D341Med (cell line): ENCODE measurements at regions not wholly inside any gene's neighbourhood (a gene's known extent, or its start where the extent isn't known, plus 50 kb on each side); places are given as distances from the start of the nearest gene placed in this dataset.
"Not testable (repeated sequence)": the region's sequence is repeated elsewhere in the genome, so short reads cannot be mapped to it uniquely, and the experiment has no call there.

Source experiments
- DNase-seq: peaks from one replicate; pipeline ENCODE4 v3.0.0; 2012; ENCODE audit warnings: low spot score

DNA sequence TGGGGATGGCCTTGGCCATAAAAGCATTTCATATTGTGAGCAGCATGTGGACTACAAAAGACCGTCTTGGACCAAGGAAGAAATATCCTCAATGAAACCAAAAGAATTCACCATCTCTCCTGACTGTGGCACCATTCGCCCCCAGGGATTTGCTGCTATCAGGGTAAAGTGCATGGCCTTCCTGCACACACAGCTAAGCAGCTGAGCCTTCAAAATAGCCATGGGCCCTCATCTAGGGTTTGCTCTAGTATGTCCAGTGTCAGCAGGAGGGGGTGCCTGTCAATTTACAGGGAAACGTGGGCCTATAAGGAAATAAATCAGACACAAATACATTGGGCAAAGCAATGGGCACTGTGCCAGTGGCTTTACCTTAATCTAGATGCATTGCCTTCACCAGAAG, 296.6 kb upstream of the NBPF12 start:
- DNase-seq: not testable (repeated sequence)

DNA sequence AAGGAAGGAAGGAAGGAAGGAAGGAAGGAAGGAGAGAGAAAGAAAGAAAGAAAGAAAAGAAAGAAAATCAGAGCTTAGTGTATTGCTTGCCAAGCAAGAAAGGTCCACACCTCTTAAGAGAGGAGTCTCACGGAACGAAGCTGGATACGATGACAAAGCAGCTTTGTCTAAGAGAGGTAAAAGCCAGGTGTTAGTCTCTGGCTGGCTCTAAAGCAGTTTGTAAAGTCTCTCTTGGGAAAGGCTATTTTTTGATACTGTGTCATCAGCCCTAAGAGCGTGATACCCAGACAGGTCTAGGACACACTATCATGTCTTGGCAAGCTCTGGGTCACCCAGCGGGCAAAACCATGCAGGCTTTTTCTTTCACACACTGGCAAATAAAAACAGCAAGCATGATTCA, 297.5 kb upstream of the NBPF12 start:
- not testable (repeated sequence) for DNase-seq

DNA sequence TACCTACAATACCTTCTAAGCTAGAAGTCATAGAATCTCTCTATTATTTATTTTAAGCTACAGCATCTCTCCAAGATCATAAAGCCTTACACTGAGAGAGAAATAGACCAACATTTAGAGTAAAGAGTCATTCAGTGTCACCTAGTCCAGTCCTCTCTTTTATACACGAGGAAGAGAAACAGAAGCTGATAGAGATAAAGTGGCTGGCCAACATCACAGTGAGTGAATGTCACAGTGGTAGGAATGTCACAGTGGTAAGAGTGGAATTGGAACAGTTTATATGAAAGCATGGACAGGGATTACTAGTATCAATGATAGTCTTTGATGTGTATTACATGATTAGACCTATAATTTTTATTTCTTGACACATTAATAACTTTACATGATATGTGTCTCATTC, 307.8 kb upstream of the NBPF12 start:
- not testable (repeated sequence) for DNase-seq

DNA sequence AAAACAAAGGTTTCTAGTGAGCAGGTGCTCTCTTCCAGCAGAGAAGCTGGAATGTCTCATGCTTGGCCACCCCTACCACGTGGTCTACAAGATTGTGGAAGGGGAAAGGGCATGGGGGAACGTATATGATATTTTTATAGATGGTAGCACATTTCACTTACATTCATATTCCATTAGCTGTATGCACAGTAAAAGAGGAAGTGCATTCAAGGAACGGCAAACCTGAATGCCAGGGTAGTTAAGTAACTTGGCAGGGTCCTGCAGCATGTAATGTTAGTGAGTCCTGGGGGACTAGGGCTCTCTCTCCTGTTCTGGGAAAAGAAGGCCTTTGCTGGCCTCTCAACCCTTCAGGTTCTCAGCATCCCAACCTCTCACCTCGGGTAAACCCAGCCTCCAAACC, 319.5 kb upstream of the NBPF12 start:
- not testable (repeated sequence) for DNase-seq

DNA sequence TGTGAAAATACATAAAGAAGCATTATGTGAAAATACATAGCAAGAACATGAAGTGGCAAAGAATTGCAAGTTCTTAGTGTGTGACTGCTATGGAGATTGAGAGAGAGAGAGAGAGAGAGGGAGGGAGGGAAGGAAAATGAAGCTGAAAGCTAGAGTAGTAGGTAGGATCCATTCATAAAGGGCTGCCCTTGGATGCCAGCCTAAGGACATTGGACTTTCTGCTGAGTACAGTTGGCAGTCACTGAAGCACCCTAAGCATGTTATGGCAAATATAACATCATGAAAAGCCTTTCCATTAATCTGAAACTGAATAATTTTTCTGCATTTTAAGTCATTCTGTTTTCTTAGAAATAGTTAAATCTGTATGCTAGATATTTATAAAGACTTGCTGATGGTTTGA, 333.4 kb upstream of the NBPF12 start:
- DNase-seq: not testable (repeated sequence)

DNA sequence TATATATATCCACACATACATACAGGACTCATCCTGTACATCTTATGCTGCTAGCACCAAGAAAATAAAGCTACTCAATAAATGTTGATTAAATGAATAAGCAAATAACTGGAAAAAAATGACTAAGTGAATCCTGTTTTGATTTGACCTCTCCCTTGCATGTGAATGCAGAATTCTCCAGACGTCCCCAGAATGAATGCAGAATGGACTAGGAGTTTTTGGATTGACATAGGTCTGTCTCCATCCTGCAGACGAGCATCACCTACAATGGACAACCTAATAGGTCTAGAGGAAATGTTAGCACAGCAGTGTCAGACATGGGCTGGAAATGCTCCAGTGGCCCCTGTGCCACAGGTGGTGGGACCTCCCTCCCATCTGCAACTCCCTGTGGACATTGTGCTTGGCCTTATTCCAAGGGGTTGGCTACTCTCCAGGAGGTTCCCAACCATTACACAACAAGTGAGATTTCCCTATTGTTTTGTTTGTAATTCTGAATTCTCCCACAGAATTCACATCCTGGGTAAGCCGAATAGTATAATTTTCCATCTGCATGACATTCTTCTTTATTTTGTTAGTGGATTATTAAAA, 337.3 kb upstream of the NBPF12 start:
- DNase-seq: not testable (repeated sequence)

DNA sequence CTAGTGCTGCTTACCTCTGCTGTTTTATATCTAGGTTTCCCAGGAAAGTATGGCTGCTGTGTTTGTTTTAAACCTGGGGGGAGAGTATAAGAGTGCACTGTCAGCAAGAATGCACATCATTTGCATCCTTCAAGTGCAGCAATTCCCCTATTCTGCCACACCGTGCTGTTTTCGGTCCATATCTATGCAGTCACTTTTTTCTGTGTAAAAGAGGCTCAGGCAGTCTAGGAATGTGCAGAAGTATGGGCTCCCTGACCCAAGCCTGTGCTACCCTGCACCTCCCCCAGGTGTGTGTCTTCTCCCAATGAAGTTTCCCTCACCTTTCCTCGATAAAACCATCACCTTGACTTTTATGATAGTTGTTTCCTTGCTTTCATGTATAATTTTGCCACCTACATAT, 338.2 kb upstream of the NBPF12 start:
- DNase-seq: not testable (repeated sequence)

DNA sequence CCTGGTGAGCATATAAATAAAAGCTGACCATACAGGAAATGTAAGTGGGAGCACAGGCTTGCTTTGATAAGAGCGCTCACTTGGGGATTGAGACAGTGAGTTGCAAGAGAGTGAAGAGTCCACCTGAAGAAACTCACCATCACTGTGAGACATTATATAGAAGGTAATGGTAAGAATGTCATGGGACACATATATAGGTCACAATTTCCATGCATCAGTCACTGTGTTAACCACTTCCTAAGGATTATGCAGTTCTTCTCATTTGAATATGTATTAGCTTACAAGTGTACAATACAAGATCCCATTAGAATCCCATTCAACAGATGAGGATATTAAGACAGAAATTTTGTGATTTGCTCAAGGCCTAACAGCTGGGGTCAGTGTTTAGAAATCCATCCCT, 352.4 kb upstream of the NOTCH2NLA start:
- not testable (repeated sequence) for DNase-seq

DNA sequence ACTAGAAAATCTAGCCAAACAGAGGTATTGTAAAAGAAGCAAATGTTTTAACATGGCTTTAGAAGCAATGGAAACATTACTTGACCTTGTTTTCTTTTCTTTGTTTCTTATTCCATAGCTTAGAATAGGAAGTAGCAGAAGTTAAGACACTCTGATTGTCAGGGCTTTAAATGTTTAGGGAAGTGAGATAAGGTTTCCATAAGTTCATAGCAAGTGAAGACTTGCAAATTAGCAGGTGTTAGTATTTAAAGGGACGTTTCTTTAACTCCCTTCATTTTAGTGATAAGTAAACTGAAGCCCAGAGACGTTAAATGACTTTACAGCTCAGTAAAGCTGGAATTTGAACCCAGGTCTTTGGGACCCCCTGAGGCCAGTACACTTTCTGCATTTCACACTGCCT, 338.7 kb upstream of the NOTCH2NLA start:
- DNase-seq: not testable (repeated sequence)

DNA sequence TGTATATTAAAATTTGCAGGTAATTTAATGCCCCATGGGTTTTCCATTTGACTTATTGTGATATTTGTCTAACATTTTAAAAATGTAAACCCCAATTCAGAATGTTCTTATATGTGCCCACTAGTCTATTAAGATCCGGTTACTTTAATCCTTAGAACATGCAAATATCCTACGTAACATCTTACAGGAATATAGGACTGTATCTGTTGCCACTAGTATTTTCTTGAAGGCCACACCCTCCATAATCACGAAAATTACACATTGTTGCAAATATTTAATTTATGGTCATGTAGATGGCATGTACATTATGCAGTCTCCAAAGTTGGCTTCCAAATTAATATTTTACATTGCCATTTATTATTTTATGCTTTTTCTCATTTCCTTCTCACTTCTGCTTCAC, 329.2 kb upstream of the NOTCH2NLA start:
- not testable (repeated sequence) for DNase-seq

DNA sequence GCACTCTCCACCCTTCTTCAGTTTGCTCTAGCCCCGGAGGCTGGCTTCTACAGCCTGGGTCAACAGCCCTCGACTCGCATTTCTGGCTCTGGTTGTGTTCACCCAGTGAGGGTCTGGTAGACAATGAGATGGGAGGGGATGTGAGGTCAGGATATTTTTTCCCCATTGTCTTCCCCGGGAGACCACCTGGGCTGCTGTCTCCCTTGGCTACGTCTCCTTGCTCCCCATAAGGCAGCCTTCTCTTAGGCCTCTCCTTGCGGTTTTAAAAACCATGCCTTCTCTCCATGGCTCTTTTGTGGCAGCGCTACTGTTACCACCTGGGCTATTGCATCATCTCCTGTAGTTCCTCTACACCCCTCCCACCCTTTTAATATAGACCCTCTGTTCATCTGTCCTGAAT, 327.6 kb upstream of the NOTCH2NLA start:
- DNase-seq: not testable (repeated sequence)

DNA sequence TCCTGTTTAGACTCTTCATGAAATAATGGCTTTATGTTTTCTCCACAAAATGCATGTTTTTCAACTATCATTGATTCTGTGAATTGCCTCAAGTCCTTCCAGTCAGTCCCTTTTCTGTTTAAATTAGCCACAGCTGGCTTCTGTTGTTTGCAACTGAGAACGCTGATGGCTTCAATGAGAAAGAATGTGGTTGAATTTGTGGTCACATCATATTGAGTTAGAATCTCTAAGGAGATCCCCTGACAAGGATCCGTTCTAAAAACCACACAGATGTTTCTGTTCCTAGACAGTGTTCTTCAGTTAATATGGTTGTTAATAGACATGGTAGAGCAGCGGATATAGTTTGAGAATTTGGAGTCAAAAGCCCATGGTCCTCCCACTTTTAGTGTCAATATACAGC, 323.6 kb upstream of the NOTCH2NLA start:
- not testable (repeated sequence) for DNase-seq

DNA sequence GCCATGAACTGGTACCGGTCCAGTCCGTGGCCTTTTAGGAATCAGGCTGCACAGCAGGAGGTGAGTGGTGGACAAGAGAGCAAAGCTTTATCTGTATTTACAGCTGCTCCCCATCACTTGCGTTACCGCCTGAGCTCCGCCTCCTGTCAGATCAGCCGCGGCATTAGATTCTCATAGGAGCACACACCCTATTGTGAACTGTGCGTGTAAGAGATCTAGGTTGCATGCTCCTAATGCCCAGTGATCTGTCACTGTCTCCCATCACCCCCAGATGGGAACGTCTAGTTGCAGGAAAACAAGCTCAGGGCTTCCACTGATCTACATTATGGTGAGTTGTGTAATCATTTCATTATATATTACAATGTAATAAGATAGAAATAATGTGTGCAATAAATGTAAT, 319.9 kb upstream of the NOTCH2NLA start:
- not testable (repeated sequence) for DNase-seq

DNA sequence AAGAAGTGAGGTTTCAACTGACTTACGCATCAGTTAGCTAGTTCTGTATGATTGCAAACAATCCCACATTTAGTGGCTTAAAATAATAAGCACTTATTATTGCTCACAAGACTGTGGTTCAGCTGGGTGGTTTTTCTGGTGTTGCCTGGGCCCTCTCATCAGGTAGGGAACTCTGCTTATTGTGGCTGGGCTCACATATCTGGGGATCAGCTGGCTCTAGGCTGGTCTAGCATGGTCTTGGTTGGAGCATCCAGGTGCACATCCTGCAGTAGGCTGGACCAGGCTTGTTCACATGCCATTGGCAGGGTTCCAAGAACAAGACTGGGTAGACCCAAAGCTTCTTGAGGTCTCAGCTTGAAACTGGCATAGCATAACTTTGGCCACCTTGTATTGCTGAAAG, 317.4 kb upstream of the NOTCH2NLA start:
- not testable (repeated sequence) for DNase-seq

DNA sequence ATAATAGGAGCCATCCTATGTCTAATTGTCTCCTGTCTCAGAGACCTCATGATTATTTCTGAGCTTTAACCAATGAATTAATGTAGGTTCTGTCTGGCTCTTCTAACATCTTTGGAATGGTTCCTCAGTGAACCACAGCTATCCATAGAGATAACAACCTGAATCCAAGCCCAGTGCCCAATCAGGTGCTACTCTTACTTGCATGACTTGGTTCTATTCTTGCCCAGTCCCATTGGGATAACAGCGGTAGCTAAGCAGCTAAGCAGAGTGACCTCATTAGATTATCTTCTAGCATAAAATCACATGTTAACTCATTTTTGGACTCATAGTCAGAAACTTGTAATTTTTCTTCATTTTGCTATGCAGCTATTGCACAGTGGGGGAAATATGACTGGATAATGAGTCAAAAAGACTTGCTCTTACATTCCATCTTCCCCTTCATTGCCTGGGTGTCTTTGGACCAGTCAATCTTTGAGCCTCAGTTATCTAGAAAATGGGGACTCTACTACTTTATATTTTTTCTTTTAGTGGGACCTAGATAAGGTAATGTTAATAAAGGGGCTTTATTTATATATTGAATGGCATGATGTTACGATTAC, 309.1 kb upstream of the NOTCH2NLA start:
- DNase-seq: not testable (repeated sequence)

DNA sequence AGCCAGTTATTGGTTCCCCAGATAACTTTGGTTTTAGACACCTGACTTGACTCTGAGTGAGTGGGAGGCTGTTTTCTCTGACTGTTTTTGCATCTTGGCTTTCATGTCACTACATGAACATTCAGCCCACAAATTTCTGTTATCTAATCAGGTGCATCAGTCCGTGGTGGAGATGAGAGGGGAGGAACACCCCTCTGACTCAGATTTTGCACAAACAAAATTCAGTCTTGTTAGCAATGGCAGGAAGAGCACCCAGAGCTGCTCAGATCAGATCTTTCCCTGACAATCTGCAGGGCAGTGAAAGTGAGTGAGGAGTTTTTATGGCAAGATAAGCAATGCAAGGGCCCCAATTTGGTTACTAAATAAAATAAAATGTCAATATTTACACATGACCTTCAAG, 307.2 kb upstream of the NOTCH2NLA start:
- DNase-seq: not testable (repeated sequence)

DNA sequence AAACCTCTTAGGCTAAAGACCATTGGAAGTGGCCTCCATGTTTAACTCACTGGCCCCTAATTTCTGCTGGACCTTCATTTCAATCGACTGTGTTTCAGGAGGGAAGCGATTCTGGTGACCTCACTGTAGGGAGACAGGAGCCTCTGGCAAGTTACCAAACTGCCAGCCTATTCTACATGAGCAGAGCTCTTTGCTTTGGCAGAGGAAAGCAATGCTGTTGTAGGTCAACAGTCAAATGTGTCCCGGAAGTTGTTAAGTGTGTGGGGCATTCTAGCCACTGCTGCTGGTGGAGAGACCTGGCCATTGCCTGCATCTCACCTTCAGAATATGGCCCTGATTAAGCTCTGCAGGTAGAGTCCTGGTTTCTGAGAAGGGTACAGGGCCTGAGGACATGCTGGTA, 306.8 kb upstream of the NOTCH2NLA start:
- DNase-seq: not testable (repeated sequence)

DNA sequence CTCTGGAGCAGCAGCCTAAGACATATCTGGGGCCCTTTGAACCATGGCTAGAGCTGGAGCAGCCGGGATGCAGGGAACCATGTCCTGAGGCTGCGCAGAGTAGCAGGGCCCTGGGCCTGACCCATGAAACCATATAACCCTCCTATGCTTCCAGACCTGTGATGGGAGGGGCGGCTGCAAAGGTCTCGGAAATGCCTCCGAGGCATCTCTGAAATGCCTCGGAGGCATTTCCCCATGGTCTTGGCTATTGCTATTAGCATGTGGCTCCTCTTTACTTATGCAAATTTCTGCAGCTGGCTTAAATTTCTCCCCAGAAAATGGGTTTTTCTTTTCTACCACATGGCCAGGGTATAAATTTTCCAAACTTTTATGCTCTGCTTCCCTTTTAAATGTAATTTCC, 302.1 kb upstream of the NOTCH2NLA start:
- not testable (repeated sequence) for DNase-seq

DNA sequence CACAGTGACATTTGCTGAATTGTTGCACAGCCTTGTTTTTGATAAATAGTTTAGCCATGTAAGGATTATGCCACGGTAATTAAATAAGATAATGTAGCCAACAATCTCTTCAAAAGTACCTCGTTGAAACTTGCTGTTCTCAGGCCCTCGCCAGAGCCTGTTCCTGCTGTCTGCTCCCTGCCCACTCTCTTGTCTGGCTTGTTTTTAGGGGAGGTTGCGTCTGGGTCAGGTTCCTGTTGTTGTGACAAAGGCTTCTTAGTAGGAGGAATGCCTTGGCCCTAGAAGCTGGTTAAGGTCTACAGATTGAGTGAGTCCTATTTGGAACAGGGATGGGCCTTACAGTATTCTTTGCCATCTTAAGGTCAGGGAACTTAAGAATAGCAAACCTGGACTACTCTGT, 294.0 kb upstream of the NOTCH2NLA start:
- DNase-seq: not testable (repeated sequence)

DNA sequence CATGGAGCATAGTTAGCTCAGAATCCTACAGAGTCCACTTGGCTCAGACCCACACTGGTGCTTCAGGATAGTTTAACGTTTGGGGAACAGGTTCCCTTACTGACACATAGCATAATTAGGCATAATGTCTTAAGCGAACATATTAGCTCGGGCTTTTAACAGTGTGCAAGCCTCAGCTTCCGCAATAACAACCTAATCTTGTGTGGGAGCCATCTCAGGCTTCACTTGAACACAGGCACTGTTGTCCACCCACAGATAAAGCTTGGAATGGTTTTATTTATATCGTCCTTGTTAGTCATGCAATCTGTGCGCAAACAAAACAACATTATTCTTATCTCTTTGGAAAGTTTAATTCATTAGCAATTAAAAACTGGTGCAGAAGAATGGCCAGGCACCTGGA, 293.5 kb upstream of the NOTCH2NLA start:
- not testable (repeated sequence) for DNase-seq

DNA sequence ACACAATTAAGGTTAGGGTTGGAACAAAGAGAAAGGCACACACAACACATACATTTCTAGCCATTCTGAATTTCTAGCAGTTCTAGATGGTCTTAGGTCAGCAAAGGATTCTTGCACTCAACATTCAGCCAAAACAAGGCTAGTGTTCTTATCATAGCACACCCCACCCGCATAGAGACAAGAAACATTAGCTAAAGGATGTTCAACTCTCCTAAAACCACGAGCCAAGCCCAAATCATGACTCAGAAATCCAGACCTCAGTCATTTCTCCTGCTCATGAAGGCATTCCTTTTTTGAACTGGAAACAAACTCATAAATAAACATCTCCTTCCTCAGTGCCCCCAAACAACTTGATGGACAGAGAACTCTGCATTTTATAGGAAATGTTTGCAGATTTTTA, 293.0 kb upstream of the NOTCH2NLA start:
- DNase-seq: not testable (repeated sequence)

DNA sequence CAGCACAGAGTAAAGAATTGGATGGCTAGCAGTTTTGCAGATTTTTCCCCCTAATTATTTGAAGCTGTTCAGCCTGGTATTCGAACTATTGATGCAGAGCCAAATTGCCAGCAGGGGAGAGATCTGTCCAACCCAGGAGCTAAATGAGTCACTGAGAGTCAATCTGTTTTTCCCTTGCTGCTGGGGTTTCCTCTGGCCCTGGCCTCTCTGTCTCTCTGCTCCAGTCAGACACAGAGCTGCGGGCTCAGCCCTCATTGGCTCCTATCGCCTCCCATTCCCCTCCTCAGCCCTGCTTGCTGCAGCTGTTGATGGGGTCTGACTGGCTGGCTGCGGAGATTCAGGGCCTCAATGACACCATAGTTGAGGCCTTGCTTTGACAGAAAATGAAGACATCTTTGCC, 284.9 kb upstream of the NOTCH2NLA start:
- DNase-seq: not testable (repeated sequence)

DNA sequence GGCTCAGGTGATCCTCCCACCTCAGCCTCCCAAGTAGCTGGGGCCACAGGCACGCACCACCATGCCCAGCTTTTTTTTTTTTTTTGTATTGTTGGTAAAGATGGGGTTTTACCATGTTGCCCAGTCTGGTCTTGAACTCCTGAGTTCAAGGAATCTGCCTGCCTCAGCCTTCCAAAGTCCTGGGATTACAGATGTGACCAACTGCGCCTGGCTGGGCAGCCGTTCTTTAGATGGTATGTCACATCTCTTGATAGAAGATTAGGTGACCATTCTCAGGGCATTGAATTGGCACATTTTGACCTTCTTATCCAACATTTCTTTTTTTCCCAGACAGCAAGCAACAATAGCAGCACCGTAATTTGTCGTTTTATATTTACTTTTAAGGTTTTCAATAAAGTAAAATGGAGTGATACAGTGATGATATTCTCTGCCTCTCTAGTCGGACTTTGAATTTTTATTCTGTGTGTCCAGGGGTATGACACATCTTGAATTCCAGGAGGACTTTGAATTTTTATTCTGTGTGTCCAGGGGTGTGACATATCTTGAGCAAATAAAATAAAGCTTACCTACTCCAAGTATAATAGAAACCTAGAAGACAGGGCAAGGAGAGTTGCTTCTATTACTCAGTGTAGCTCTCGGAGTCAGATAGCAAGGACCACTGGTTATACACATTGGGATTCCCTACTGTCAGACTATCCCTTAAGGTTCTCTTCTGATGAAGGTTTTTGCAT, 282.4 kb upstream of the NOTCH2NLA start:
- not testable (repeated sequence) for DNase-seq
